ENCODE measurements at regions not wholly inside any gene's neighbourhood (a gene's known extent, or its start where the extent isn't known, plus 50 kb on each side); places are given as distances from the start of the nearest gene placed in this dataset.
A peak's percentile ranks its signal among the peaks of the same experiment; 100 is the strongest.

DNA sequence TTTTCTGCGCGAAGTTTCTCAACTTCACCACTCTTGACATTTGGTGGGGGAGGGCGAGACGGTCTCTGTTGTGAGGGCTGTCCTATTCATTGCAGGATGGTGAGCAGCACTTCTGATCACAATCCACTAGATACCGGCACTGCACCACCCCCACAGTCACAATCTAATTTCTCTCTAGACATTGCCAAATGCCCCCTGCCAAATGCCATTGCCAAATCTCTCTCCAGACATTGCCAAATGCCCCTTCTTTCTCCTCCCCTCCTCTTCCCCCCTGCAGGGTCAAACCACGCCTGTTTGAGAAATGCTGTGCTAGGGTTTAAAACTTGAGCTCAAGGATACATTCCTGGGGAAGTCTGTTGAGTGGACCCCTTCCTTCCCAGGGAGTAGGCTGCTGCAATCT is 603.5 kb upstream of the CDH4 start:
- POLR2A ChIA-PET: no interaction called here
- no peak for DNase-seq
- H3K4me1 ChIP-seq (ENCODE audit: control extremely low read depth in 1 of 4, control insufficient read depth in 4 of 4, insufficient read depth in 4 of 4, low read length in 3 of 4): peaks cover 0 to 19% (median 4%) of the 10 kb centered on the region in 4 experiments
- H3K9me3 ChIP-seq (ENCODE audit: control extremely low read depth in 1 of 5, control insufficient read depth in 4 of 5, insufficient read depth in 2 of 5, low read depth in 1 of 5, low read length in 4 of 5): peaks cover 0 to 3% (median 0%) of the 10 kb centered on the region in 5 experiments
- H3K36me3 ChIP-seq (ENCODE audit: control insufficient read depth in 4 of 4, insufficient read depth in 4 of 4, low read length in 3 of 4): no peaks in the 10 kb centered on the region
- CTCF ChIA-PET: no interaction called here
- 90% methylated on average over 3 of the region's 6 CpGs for WGBS (ENCODE audit: insufficient coverage)
- H3K27me3 ChIP-seq (replicated peaks in 2 of 5; ENCODE audit: control insufficient read depth in 4 of 5, insufficient read depth in 5 of 5, low read length in 4 of 5): peaks cover 0 to 4% (median 0%) of the 10 kb centered on the region in 5 experiments
- H3K4me3 ChIP-seq (ENCODE audit: control insufficient read depth in 1 of 7, extremely low read depth in 1 of 7, insufficient read depth in 4 of 7, low read depth in 2 of 7, low read length in 6 of 7): no peak overlapping the region
- no peak overlapping the region for H3K27ac ChIP-seq (ENCODE audit: insufficient read depth in 1 of 2, low read depth in 1 of 2, low read length in 2 of 2, poor library complexity in 1 of 2, severe bottlenecking in 2 of 2)

DNA sequence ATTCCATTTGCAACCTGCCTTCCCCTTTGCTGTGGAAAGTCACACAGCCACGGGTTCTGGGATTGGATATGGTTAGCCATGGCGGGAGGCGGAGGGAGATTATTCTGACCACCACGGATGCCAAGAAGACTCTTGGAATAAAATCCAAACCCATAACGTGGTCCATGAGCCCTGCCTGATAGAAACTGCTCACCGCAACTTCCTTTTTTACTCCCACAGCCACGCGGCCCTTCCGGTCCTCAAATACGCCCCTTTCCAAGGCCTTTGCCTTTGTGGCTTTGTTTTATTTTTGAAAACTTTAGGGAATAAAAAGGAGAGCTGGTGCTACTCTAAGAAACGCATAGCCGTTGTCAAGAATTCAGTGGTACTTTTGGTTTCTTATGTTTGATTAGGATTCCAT is 602.5 kb upstream of the CDH4 start:
- Histone ChIP-seq H3K9me3 (ENCODE audit: control extremely low read depth in 1 of 5, control insufficient read depth in 4 of 5, insufficient read depth in 2 of 5, low read depth in 1 of 5, low read length in 4 of 5) (peaks cover 0 to 3% (median 0%) of the 10 kb centered on the region in 5 experiments), H3K36me3 (ENCODE audit: control insufficient read depth in 4 of 4, insufficient read depth in 4 of 4, low read length in 3 of 4) (no peaks in the 10 kb centered on the region), H3K4me3 (ENCODE audit: control insufficient read depth in 1 of 7, extremely low read depth in 1 of 7, insufficient read depth in 4 of 7, low read depth in 2 of 7, low read length in 6 of 7) (no peak overlapping the region), H3K27me3 (replicated peaks in 2 of 5; ENCODE audit: control insufficient read depth in 4 of 5, insufficient read depth in 5 of 5, low read length in 4 of 5) (peaks cover 0 to 4% (median 0%) of the 10 kb centered on the region in 5 experiments), H3K4me1 (ENCODE audit: control extremely low read depth in 1 of 4, control insufficient read depth in 4 of 4, insufficient read depth in 4 of 4, low read length in 3 of 4) (peaks cover 0 to 10% (median 2%) of the 10 kb centered on the region in 4 experiments), H3K27ac (ENCODE audit: insufficient read depth in 1 of 2, low read depth in 1 of 2, low read length in 2 of 2, poor library complexity in 1 of 2, severe bottlenecking in 2 of 2) (no peak overlapping the region)
- CTCF ChIA-PET: no interaction called here
- peak in 2 of 3 donors; percentile 2 to 3 for DNase-seq
- POLR2A ChIA-PET: no interaction called here
- WGBS (ENCODE audit: insufficient coverage): 66% methylated on average over 12 of the region's 12 CpGs

DNA sequence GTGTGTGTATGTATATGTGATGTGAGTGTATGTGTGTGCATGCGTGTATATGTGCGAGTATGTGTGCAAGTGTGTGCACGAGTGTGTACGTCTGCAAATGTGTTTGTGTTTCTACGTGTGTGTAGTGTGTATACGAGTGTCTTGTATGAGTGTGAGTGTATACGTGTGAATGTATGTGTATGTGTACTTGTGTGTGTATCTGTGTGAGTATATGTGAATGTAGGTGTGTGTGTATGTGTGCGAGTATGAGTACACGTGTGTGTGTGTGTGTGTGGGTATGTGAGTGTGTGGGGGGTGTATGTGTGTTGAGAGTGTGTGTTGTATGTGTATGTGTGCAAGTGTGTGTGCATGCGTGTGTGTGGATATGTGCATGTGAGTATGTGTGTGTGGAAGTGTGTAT is 602.0 kb upstream of the CDH4 start:
- ChIA-PET POLR2A (no interaction called here), CTCF (no interaction called here)
- no peak overlapping the region for H3K4me3 ChIP-seq (ENCODE audit: control insufficient read depth in 1 of 7, extremely low read depth in 1 of 7, insufficient read depth in 4 of 7, low read depth in 2 of 7, low read length in 6 of 7)
- H3K4me1 ChIP-seq (ENCODE audit: control extremely low read depth in 1 of 4, control insufficient read depth in 4 of 4, insufficient read depth in 4 of 4, low read length in 3 of 4): peaks cover 0 to 5% (median 2%) of the 10 kb centered on the region in 4 experiments
- no peak for DNase-seq
- no peak overlapping the region for H3K27ac ChIP-seq (ENCODE audit: insufficient read depth in 1 of 2, low read depth in 1 of 2, low read length in 2 of 2, poor library complexity in 1 of 2, severe bottlenecking in 2 of 2)
- H3K9me3 ChIP-seq (ENCODE audit: control extremely low read depth in 1 of 5, control insufficient read depth in 4 of 5, insufficient read depth in 2 of 5, low read depth in 1 of 5, low read length in 4 of 5): peaks cover 0 to 5% (median 0%) of the 10 kb centered on the region in 5 experiments
- WGBS (ENCODE audit: insufficient coverage): 100% methylated on average over 9 of the region's 10 CpGs
- peaks cover 0 to 4% (median 0%) of the 10 kb centered on the region in 5 experiments for H3K27me3 ChIP-seq (replicated peaks in 2 of 5; ENCODE audit: control insufficient read depth in 4 of 5, insufficient read depth in 5 of 5, low read length in 4 of 5)
- H3K36me3 ChIP-seq (ENCODE audit: control insufficient read depth in 4 of 4, insufficient read depth in 4 of 4, low read length in 3 of 4): no peaks in the 10 kb centered on the region

DNA sequence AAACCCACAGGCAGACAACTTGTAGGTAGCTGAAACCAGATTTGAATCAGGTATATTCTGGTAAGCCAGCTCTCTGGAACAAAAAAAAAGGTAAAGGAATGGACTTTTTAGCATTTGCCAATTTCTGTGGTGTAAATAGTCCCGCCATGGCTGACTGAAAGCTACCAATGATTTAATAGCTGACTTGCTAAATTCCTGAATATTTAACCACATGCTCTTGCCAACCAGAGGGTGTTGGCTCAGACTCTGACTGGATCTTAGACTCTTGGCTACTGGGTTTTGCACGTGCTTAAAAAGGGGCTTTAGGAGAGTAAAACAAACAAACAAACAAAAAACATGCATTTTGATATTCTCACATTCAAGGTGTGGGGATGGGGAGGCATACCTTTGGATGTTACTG is 600.0 kb upstream of the CDH4 start:
- H3K36me3 ChIP-seq (ENCODE audit: control insufficient read depth in 4 of 4, insufficient read depth in 4 of 4, low read length in 3 of 4): no peaks in the 10 kb centered on the region
- H3K27ac ChIP-seq (ENCODE audit: insufficient read depth in 1 of 2, low read depth in 1 of 2, low read length in 2 of 2, poor library complexity in 1 of 2, severe bottlenecking in 2 of 2): no peak overlapping the region
- no peak for DNase-seq
- H3K9me3 ChIP-seq (ENCODE audit: control extremely low read depth in 1 of 5, control insufficient read depth in 4 of 5, insufficient read depth in 2 of 5, low read depth in 1 of 5, low read length in 4 of 5): peaks cover 0 to 11% (median 0%) of the 10 kb centered on the region in 5 experiments
- H3K27me3 ChIP-seq (replicated peaks in 2 of 5; ENCODE audit: control insufficient read depth in 4 of 5, insufficient read depth in 5 of 5, low read length in 4 of 5): peaks cover 0 to under 1% (median 0%) of the 10 kb centered on the region in 5 experiments
- ChIA-PET CTCF (interaction anchor here (1.0 kb wide), 1 partner anchor 8 kb away, joined by 3 read pairs; no protein-coding TSS in a partner anchor), POLR2A (no interaction called here)
- no peak overlapping the region for H3K4me3 ChIP-seq (ENCODE audit: control insufficient read depth in 1 of 7, extremely low read depth in 1 of 7, insufficient read depth in 4 of 7, low read depth in 2 of 7, low read length in 6 of 7)
- WGBS (ENCODE audit: insufficient coverage): 100% methylated on average over 1 of the region's 2 CpGs
- H3K4me1 ChIP-seq (ENCODE audit: control extremely low read depth in 1 of 4, control insufficient read depth in 4 of 4, insufficient read depth in 4 of 4, low read length in 3 of 4): peaks cover 0 to 4% (median 2%) of the 10 kb centered on the region in 4 experiments

DNA sequence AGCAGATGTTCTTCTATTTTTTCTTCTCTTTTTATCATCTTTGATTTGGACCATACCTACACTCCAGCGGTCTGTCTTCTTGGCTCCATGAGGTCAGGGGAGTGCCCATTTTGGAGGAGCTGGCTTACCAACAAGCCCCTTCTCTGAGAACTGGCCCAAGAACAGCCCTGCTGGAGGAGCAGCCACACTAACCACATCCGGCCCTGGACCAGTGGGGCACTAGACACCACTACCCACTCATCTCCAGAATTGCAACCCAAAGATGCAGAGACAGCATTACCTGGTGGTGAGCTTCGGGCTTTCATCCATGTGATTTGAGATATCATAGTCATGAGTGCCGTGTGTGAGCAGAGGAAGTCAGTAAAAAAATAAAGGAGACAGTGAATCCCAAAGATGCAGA is 599.4 kb upstream of the CDH4 start:
- no peak for DNase-seq
- ChIA-PET CTCF (interaction anchor here (1.0 kb wide), 1 partner anchor 9 kb away, joined by 3 read pairs; no protein-coding TSS in a partner anchor), POLR2A (no interaction called here)
- Histone ChIP-seq H3K4me3 (ENCODE audit: control insufficient read depth in 1 of 7, extremely low read depth in 1 of 7, insufficient read depth in 4 of 7, low read depth in 2 of 7, low read length in 6 of 7) (no peak overlapping the region), H3K36me3 (ENCODE audit: control insufficient read depth in 4 of 4, insufficient read depth in 4 of 4, low read length in 3 of 4) (no peaks in the 10 kb centered on the region), H3K9me3 (ENCODE audit: control extremely low read depth in 1 of 5, control insufficient read depth in 4 of 5, insufficient read depth in 2 of 5, low read depth in 1 of 5, low read length in 4 of 5) (peaks cover 0 to 11% (median 0%) of the 10 kb centered on the region in 5 experiments), H3K27me3 (replicated peaks in 2 of 5; ENCODE audit: control insufficient read depth in 4 of 5, insufficient read depth in 5 of 5, low read length in 4 of 5) (no peaks in the 10 kb centered on the region), H3K27ac (ENCODE audit: insufficient read depth in 1 of 2, low read depth in 1 of 2, low read length in 2 of 2, poor library complexity in 1 of 2, severe bottlenecking in 2 of 2) (no peak overlapping the region), H3K4me1 (ENCODE audit: control extremely low read depth in 1 of 4, control insufficient read depth in 4 of 4, insufficient read depth in 4 of 4, low read length in 3 of 4) (peaks cover 0 to 4% (median 2%) of the 10 kb centered on the region in 4 experiments)
- WGBS (ENCODE audit: insufficient coverage): 100% methylated on average over 3 of the region's 4 CpGs

DNA sequence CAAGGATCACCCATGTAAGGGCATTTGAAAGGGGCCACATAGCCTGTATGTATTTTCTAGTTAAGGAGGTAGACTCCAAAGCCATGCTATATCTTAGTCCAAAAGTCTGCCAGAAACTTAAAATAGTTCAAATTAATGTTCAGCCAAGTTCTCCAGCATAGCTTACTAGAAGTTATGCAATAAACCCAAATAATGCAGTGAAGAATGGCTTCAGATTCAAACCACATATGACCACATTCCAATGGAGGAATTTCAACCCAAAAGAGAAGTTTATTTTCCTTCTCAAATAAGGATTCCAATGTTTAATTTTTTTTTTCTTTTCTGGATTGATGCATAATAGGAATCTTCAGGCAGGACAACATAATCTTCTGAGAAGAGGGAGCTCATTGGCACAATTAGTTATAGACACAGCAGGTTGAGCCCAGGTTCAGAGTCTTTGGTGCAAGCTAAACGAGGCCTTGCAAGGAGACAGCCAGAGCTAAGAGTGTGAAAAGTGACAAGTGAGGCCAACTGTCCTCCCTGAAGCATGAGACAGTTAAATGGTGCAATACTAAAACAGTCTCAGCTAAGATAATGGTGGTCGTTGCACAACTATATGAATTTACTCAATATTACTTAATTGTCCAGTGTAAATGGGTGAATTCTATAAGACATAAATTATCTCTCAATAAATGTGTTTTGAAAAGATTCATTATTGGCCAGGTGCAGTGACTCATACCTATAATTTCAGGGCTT is 598.8 kb upstream of the CDH4 start:
- CTCF ChIA-PET: interaction anchor here (1.0 kb wide), 1 partner anchor 9 kb away, joined by 3 read pairs; no protein-coding TSS in a partner anchor
- DNase-seq: no peak
- 100% methylated on average over 1 of the region's 2 CpGs for WGBS (ENCODE audit: insufficient coverage)
- Histone ChIP-seq H3K27ac (ENCODE audit: insufficient read depth in 1 of 2, low read depth in 1 of 2, low read length in 2 of 2, poor library complexity in 1 of 2, severe bottlenecking in 2 of 2) (no peak overlapping the region), H3K27me3 (replicated peaks in 2 of 5; ENCODE audit: control insufficient read depth in 4 of 5, insufficient read depth in 5 of 5, low read length in 4 of 5) (no peaks in the 10 kb centered on the region), H3K4me1 (ENCODE audit: control extremely low read depth in 1 of 4, control insufficient read depth in 4 of 4, insufficient read depth in 4 of 4, low read length in 3 of 4) (peaks cover 0 to 4% (median 2%) of the 10 kb centered on the region in 4 experiments), H3K36me3 (ENCODE audit: control insufficient read depth in 4 of 4, insufficient read depth in 4 of 4, low read length in 3 of 4) (no peaks in the 10 kb centered on the region), H3K9me3 (ENCODE audit: control extremely low read depth in 1 of 5, control insufficient read depth in 4 of 5, insufficient read depth in 2 of 5, low read depth in 1 of 5, low read length in 4 of 5) (peaks cover 0 to 11% (median 0%) of the 10 kb centered on the region in 5 experiments), H3K4me3 (ENCODE audit: control insufficient read depth in 1 of 7, extremely low read depth in 1 of 7, insufficient read depth in 4 of 7, low read depth in 2 of 7, low read length in 6 of 7) (no peak overlapping the region)
- POLR2A ChIA-PET: no interaction called here

DNA sequence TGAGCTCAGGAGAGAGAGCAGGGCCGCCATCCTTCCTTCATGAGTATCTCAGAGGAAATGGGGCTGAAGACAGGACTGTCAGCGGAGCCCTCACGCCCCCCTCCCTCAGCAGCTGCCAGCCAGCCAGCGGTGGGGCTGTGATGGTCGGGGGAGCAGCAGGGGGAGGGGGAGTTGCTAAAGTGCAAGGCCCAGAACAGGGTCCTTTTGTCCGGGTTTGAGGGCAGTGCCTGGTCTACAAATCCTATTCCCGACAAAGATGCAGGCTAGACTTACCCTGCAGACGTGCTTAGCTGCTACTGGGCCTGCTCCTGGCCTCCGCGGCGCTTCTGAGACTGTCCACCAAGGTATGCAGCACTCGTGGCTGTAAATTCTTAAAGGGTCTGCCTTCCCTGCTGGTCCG is 593.4 kb upstream of the CDH4 start:
- no peak for DNase-seq
- Histone ChIP-seq H3K9me3 (ENCODE audit: control extremely low read depth in 1 of 5, control insufficient read depth in 4 of 5, insufficient read depth in 2 of 5, low read depth in 1 of 5, low read length in 4 of 5) (peaks cover 0 to 11% (median 0%) of the 10 kb centered on the region in 5 experiments), H3K27me3 (replicated peaks in 2 of 5; ENCODE audit: control insufficient read depth in 4 of 5, insufficient read depth in 5 of 5, low read length in 4 of 5) (peaks cover 0 to 4% (median 0%) of the 10 kb centered on the region in 5 experiments), H3K27ac (ENCODE audit: insufficient read depth in 1 of 2, low read depth in 1 of 2, low read length in 2 of 2, poor library complexity in 1 of 2, severe bottlenecking in 2 of 2) (no peak overlapping the region), H3K4me1 (ENCODE audit: control extremely low read depth in 1 of 4, control insufficient read depth in 4 of 4, insufficient read depth in 4 of 4, low read length in 3 of 4) (no peaks in the 10 kb centered on the region), H3K4me3 (ENCODE audit: control insufficient read depth in 1 of 7, extremely low read depth in 1 of 7, insufficient read depth in 4 of 7, low read depth in 2 of 7, low read length in 6 of 7) (no peak overlapping the region), H3K36me3 (ENCODE audit: control insufficient read depth in 4 of 4, insufficient read depth in 4 of 4, low read length in 3 of 4) (no peaks in the 10 kb centered on the region)
- WGBS (ENCODE audit: insufficient coverage): 82% methylated on average over 8 of the region's 13 CpGs
- ChIA-PET CTCF (no interaction called here), POLR2A (no interaction called here)

All from common myeloid progenitor, CD34-positive (primary cell).